Astrocyte (in vitro differentiated cells and primary cell): ENCODE measurements at regions not wholly inside any gene's neighbourhood (a gene's known extent, or its start where the extent isn't known, plus 50 kb on each side); places are given as distances from the start of the nearest gene placed in this dataset.

Experiments used
- DNase-seq: peaks from one replicate; pipeline ENCODE4 v3.0.0-alpha.2; 2010; ENCODE audit warnings: low read depth
- FAIRE-seq: peaks from 2 replicates; lab custom pipeline; 2011; peaks lifted over from hg19 to GRCh38; lab: Jason Lieb, UNC
- H2AFZ ChIP-seq: 2 replicates; pipeline ENCODE4 v1.6.0; 2012; ENCODE audit warnings: low read depth, low read length, inconsistent platforms
- H3K27ac ChIP-seq: 2 replicates; pipeline ENCODE4 v1.5.1; 2011; ENCODE audit warnings: low read depth, low read length, inconsistent platforms
- H3K27me3 ChIP-seq: 2 replicates; pipeline ENCODE4 v1.6.0; 2011; ENCODE audit warnings: low read length, inconsistent platforms; ENCODE audit not compliant: insufficient read depth
- H3K36me3 ChIP-seq: 2 replicates; pipeline ENCODE4 v1.5.1; 2011; ENCODE audit warnings: low read length, inconsistent platforms; ENCODE audit not compliant: insufficient read depth
- H3K4me1 ChIP-seq: 2 replicates; pipeline ENCODE4 v1.5.1; 2011; ENCODE audit warnings: low read length, inconsistent platforms; ENCODE audit not compliant: insufficient read depth
- H3K4me2 ChIP-seq: 2 replicates; pipeline ENCODE4 v1.6.0; 2012; ENCODE audit warnings: low read length, inconsistent platforms
- H3K4me3 ChIP-seq: 2 replicates; pipeline ENCODE4 v1.5.1; 2011; ENCODE audit warnings: low read depth, mild to moderate bottlenecking, low read length, inconsistent platforms; ENCODE audit not compliant: insufficient read depth
- H3K79me2 ChIP-seq: 2 replicates; pipeline ENCODE4 v1.6.0; 2012; ENCODE audit warnings: mild to moderate bottlenecking, low read length, inconsistent platforms; ENCODE audit not compliant: insufficient read depth
- H3K9ac ChIP-seq: 2 replicates; pipeline ENCODE4 v1.6.0; 2012; ENCODE audit warnings: mild to moderate bottlenecking, low read length, inconsistent platforms
- H3K9me3 ChIP-seq: 2 replicates; pipeline ENCODE4 v1.5.1; 2012; ENCODE audit warnings: low read depth, mild to moderate bottlenecking, low read length, inconsistent platforms; ENCODE audit not compliant: insufficient read depth
- H4K20me1 ChIP-seq: 2 replicates; pipeline ENCODE4 v1.6.0; 2012; ENCODE audit warnings: low read length, inconsistent platforms; ENCODE audit not compliant: insufficient read depth
- H3K27ac Mint-ChIP-seq: one replicate; pipeline ENCODE4 v1.8.0; 2021; ENCODE audit warnings: mild to moderate bottlenecking, mixed read lengths; ENCODE audit not compliant: unreplicated experiment
- H3K27me3 Mint-ChIP-seq: one replicate; pipeline ENCODE4 v1.8.0; 2021; ENCODE audit warnings: low read depth, mixed read lengths; ENCODE audit not compliant: unreplicated experiment
- H3K36me3 Mint-ChIP-seq: one replicate; pipeline ENCODE4 v1.8.0; 2021; ENCODE audit warnings: low read depth, mixed read lengths; ENCODE audit not compliant: unreplicated experiment
- H3K4me1 Mint-ChIP-seq: one replicate; pipeline ENCODE4 v1.8.0; 2021; ENCODE audit warnings: low read depth, mixed read lengths; ENCODE audit not compliant: unreplicated experiment
- H3K4me3 Mint-ChIP-seq: one replicate; pipeline ENCODE4 v1.8.0; 2021; ENCODE audit warnings: mild to moderate bottlenecking, moderate library complexity, mixed read lengths; ENCODE audit not compliant: unreplicated experiment
- H3K9me3 Mint-ChIP-seq: one replicate; pipeline ENCODE4 v1.8.0; 2021; ENCODE audit warnings: mild to moderate bottlenecking, mixed read lengths; ENCODE audit not compliant: unreplicated experiment
- CTCF ChIP-seq: IDR thresholded peaks from 2 replicates; pipeline ENCODE4 v1.5.1; 2011; ENCODE audit warnings: low read depth, mild to moderate bottlenecking, inconsistent platforms, low read length, moderate library complexity; ENCODE audit not compliant: insufficient read depth
- EZH2 ChIP-seq: IDR thresholded peaks from 2 replicates; pipeline ENCODE4 v1.6.1; 2012; ENCODE audit warnings: mild to moderate bottlenecking, low read length, inconsistent platforms; ENCODE audit not compliant: insufficient read depth

- Histone ChIP-seq H3K4me1 (no peaks in the 10 kb centered on the region), H2AFZ (no peak overlapping the region), H3K9ac (no peak overlapping the region), H3K79me2 (no peaks in the 10 kb centered on the region), H3K9me3 (no peaks in the 10 kb centered on the region), H3K27me3 (peaks cover 27% of the 10 kb centered on the region), H3K36me3 (no peaks in the 10 kb centered on the region), H4K20me1 (no peaks in the 10 kb centered on the region), H3K4me3 (no peak overlapping the region), H3K4me2 (no peak overlapping the region), H3K27ac (no peak overlapping the region)
- Mint-ChIP-seq H3K27ac (no peak overlapping the region), H3K9me3 (peaks cover 3% of the 10 kb centered on the region), H3K4me1 (peaks cover 1% of the 10 kb centered on the region), H3K4me3 (no peak overlapping the region), H3K36me3 (peaks cover 2% of the 10 kb centered on the region), H3K27me3 (peaks cover 53% of the 10 kb centered on the region)
- no peak for TF ChIP-seq CTCF
- no peak for TF ChIP-seq EZH2
- no peak for DNase-seq
- FAIRE-seq: no peak
Observed at GRCh38 chr15:69540622-69541021, 88.0 kb downstream of the RPLP1 start.

GRCh38 chr15:69542028-69542427, 89.4 kb downstream of the RPLP1 start:
- no peaks in the 10 kb centered on the region for H4K20me1 ChIP-seq
- no peak overlapping the region for H3K4me3 Mint-ChIP-seq
- no peaks in the 10 kb centered on the region for H3K4me1 ChIP-seq
- H3K79me2 ChIP-seq: no peaks in the 10 kb centered on the region
- H3K27ac ChIP-seq: no peak overlapping the region
- no peak overlapping the region for H3K9ac ChIP-seq
- H3K27me3 ChIP-seq: peaks cover 27% of the 10 kb centered on the region
- no peak overlapping the region for H2AFZ ChIP-seq
- no peak overlapping the region for H3K27ac Mint-ChIP-seq
- no peaks in the 10 kb centered on the region for H3K36me3 ChIP-seq
- no peak for DNase-seq
- H3K27me3 Mint-ChIP-seq: peaks cover 50% of the 10 kb centered on the region
- no peak overlapping the region for H3K4me2 ChIP-seq
- H3K4me3 ChIP-seq: no peak overlapping the region
- no peaks in the 10 kb centered on the region for H3K9me3 ChIP-seq
- H3K36me3 Mint-ChIP-seq: peaks cover 2% of the 10 kb centered on the region
- TF ChIP-seq CTCF: no peak
- TF ChIP-seq EZH2: no peak
- peaks cover 3% of the 10 kb centered on the region for H3K9me3 Mint-ChIP-seq
- no peaks in the 10 kb centered on the region for H3K4me1 Mint-ChIP-seq
- no peak for FAIRE-seq

- Mint-ChIP-seq H3K4me1 (no peaks in the 10 kb centered on the region), H3K4me3 (no peak overlapping the region), H3K27ac (no peak overlapping the region), H3K9me3 (peaks cover 3% of the 10 kb centered on the region), H3K27me3 (peaks cover 51% of the 10 kb centered on the region), H3K36me3 (no peaks in the 10 kb centered on the region)
- Histone ChIP-seq H3K79me2 (no peaks in the 10 kb centered on the region), H4K20me1 (no peaks in the 10 kb centered on the region), H3K4me3 (no peak overlapping the region), H3K27ac (no peak overlapping the region), H3K36me3 (no peaks in the 10 kb centered on the region), H3K9me3 (peaks cover 4% of the 10 kb centered on the region), H3K27me3 (peaks cover 32% of the 10 kb centered on the region), H3K9ac (no peak overlapping the region), H3K4me2 (no peak overlapping the region), H3K4me1 (no peaks in the 10 kb centered on the region), H2AFZ (no peak overlapping the region)
- DNase-seq: no peak
- TF ChIP-seq EZH2 (no peak), CTCF (no peak)
- FAIRE-seq: no peak
Observed at GRCh38 chr15:69543681-69544364, 91.2 kb downstream of the RPLP1 start.
